Vagina (tissue), 2 donors: ENCODE measurements at regions not wholly inside any gene's neighbourhood (a gene's known extent, or its start where the extent isn't known, plus 50 kb on each side); places are given as distances from the start of the nearest gene placed in this dataset.

Experiments
- CTCF ChIP-seq, 3 experiments: fragments of 450-650 bp in 2 of 3; fragments of 200-600 bp in 1 of 3; sonication (generic) in 1 of 3; IDR thresholded peaks; one replicate each; pipeline ENCODE4 v1.5.1; 2017 to 2019; ENCODE audit warnings: antibody characterized with exemption in 3 of 3, mild to moderate bottlenecking in 2 of 3, moderate library complexity in 2 of 3
- POLR2A ChIP-seq, 2 donors: fragments of 450-650 bp; IDR thresholded peaks; one replicate each; pipeline ENCODE4 v1.6.1; 2017; ENCODE audit warnings: antibody characterized with exemption in 2 of 2, mild to moderate bottlenecking in 2 of 2, moderate library complexity in 2 of 2

GRCh38 chr9:129406278-129407225, 214.3 kb downstream of the C9orf50 start:
- TF ChIP-seq CTCF (IDR thresholded peaks at IDR 0.05) (no peak), POLR2A (IDR thresholded peaks at IDR 0.05) (no peak)
